Gastrocnemius medialis (tissue), 4 donors: ENCODE measurements at regions not wholly inside any gene's neighbourhood (a gene's known extent, or its start where the extent isn't known, plus 50 kb on each side); places are given as distances from the start of the nearest gene placed in this dataset.
"Not testable (repeated sequence)": the region's sequence is repeated elsewhere in the genome, so short reads cannot be mapped to it uniquely, and the experiment has no call there.

Experiments
- ATAC-seq, 2 donors: fragments of 150-250 bp; one replicate each; pipeline ENCODE4 v1.9.1; 2016
- DNase-seq, 2 donors: peaks; one replicate each; pipeline ENCODE4 v3.0.0-alpha.2; 2019
- H3K27ac ChIP-seq, 4 donors: fragments of 200-600 bp; sonication (generic); 1 replicate in 1 of 4; 2 replicates in 3 of 4; pipeline ENCODE4 v1.5.1; 2016 to 2018; ENCODE audit warnings: mild to moderate bottlenecking in 2 of 4, moderate library complexity in 1 of 4
- H3K27me3 ChIP-seq, 3 donors: fragments of 200-600 bp; sonication (generic) in 2 of 3; 1 replicate in 1 of 3; 2 replicates in 2 of 3; pipeline versions ENCODE4 v1.5.1 to v1.6.0; 2016 to 2019; ENCODE audit warnings: mild to moderate bottlenecking in 1 of 3, moderate library complexity in 1 of 3
- H3K36me3 ChIP-seq, 2 donors: fragments of 200-600 bp; sonication (generic) in 1 of 2; one replicate each; pipeline ENCODE4 v1.5.1; 2017 to 2018
- H3K4me1 ChIP-seq, 2 donors: fragments of 200-600 bp; sonication (generic) in 1 of 2; one replicate each; pipeline ENCODE4 v1.5.1; 2016 to 2017; ENCODE audit warnings: mild to moderate bottlenecking in 2 of 2
- H3K4me3 ChIP-seq, 4 donors: fragments of 200-600 bp; sonication (generic) in 3 of 4; 1 replicate in 1 of 4; 2 replicates in 3 of 4; pipeline ENCODE4 v1.5.1; 2016 to 2019; ENCODE audit warnings: mild to moderate bottlenecking in 2 of 4
- H3K9me3 ChIP-seq, 3 donors: fragments of 200-600 bp; sonication (generic) in 2 of 3; 1 replicate in 1 of 3; 2 replicates in 2 of 3; pipeline ENCODE4 v1.5.1; 2016 to 2019
- in situ Hi-C, 4 donors: fragments of 200-750 bp; cut with MboI; loops; one replicate each; pipeline versions ENCODE4 v1.15.0 to v1.8.0; 2017; ENCODE audit warnings: low sequenced_read_pairs in 4 of 4
- intact Hi-C: fragments of 100-400 bp; cut with DNase I; formaldehyde crosslinking; loops from one replicate; pipeline ENCODE4 v1.15.1; 2023; ENCODE audit warnings: low total_unique reads

GRCh38 chr1:148049115-148049496, 103.0 kb downstream of the NBPF11 start:
- H3K9me3 ChIP-seq, intact Hi-C loops, H3K27me3 ChIP-seq, DNase-seq, H3K4me1 ChIP-seq, H3K27ac ChIP-seq, in situ Hi-C loops, H3K36me3 ChIP-seq, ATAC-seq: not testable (repeated sequence)
- H3K4me3 ChIP-seq: peak overlapping the region in 3 of 4 donors; percentile 6 to 20 (median 15)

- H3K36me3 ChIP-seq, DNase-seq, H3K27ac ChIP-seq, H3K9me3 ChIP-seq, in situ Hi-C loops, H3K4me1 ChIP-seq, ATAC-seq, intact Hi-C loops, H3K27me3 ChIP-seq: not testable (repeated sequence)
- H3K4me3 ChIP-seq: peak overlapping the region in 3 of 4 donors; percentile 6 to 20 (median 15)
Observed at GRCh38 chr1:148048423-148049114, 103.5 kb downstream of the NBPF11 start.

GRCh38 chr1:148045872-148046271, 106.2 kb downstream of the NBPF11 start:
- H3K9me3 ChIP-seq, H3K36me3 ChIP-seq, in situ Hi-C loops, intact Hi-C loops, H3K4me1 ChIP-seq, H3K27ac ChIP-seq, ATAC-seq, H3K27me3 ChIP-seq, H3K4me3 ChIP-seq, DNase-seq: not testable (repeated sequence)

GRCh38 chr1:148044495-148044894, 107.6 kb downstream of the NBPF11 start:
- H3K4me1 ChIP-seq, H3K4me3 ChIP-seq, H3K9me3 ChIP-seq, in situ Hi-C loops, intact Hi-C loops, DNase-seq, H3K27me3 ChIP-seq, H3K36me3 ChIP-seq, H3K27ac ChIP-seq, ATAC-seq: not testable (repeated sequence)
